Spleen (tissue), 11 donors: ENCODE measurements at regions not wholly inside any gene's neighbourhood (a gene's known extent, or its start where the extent isn't known, plus 50 kb on each side); places are given as distances from the start of the nearest gene placed in this dataset.
"Not testable (repeated sequence)": the region's sequence is repeated elsewhere in the genome, so short reads cannot be mapped to it uniquely, and the experiment has no call there.

Source experiments
- DNase-seq: peaks from one replicate; pipeline ENCODE4 v3.0.0-alpha.2; 2020
- H3K27ac ChIP-seq, 8 donors: fragments of 200-600 bp; sonication (generic) in 7 of 8; 1 replicate in 4 of 8; 2 replicates in 4 of 8; pipeline versions ENCODE4 v1.5.0 to v1.8.0; 2016 to 2021; ENCODE audit warnings: inconsistent platforms in 4 of 8, mild to moderate bottlenecking in 4 of 8, moderate library complexity in 1 of 8
- H3K27me3 ChIP-seq, 7 donors: fragments of 200-600 bp; sonication (generic) in 6 of 7; replicated peaks in 1 of 7; 1 replicate in 4 of 7; 2 replicates in 3 of 7; pipeline versions ENCODE4 v1.5.0 to v1.8.0; 2016 to 2021; ENCODE audit warnings: inconsistent platforms in 3 of 7, mild to moderate bottlenecking in 1 of 7
- H3K36me3 ChIP-seq, 6 donors: fragments of 200-600 bp; sonication (generic) in 5 of 6; 1 replicate in 4 of 6; 2 replicates in 2 of 6; pipeline versions ENCODE4 v1.5.0 to v1.8.0; 2016 to 2021; ENCODE audit warnings: inconsistent platforms in 2 of 6
- H3K4me1 ChIP-seq, 6 donors: fragments of 200-600 bp; sonication (generic) in 5 of 6; 1 replicate in 3 of 6; 2 replicates in 3 of 6; pipeline versions ENCODE4 v1.5.0 to v1.8.0; 2016 to 2021; ENCODE audit warnings: inconsistent platforms in 3 of 6
- H3K4me3 ChIP-seq, 8 donors: fragments of 200-600 bp; sonication (generic) in 7 of 8; 1 replicate in 4 of 8; 2 replicates in 4 of 8; pipeline versions ENCODE4 v1.5.0 to v1.8.0; 2016 to 2021; ENCODE audit warnings: inconsistent platforms in 4 of 8, mild to moderate bottlenecking in 4 of 8, moderate library complexity in 2 of 8
- H3K9me3 ChIP-seq, 8 donors: fragments of 200-600 bp; sonication (generic) in 7 of 8; 1 replicate in 4 of 8; 2 replicates in 4 of 8; pipeline versions ENCODE4 v1.5.0 to v1.8.0; 2016 to 2021; ENCODE audit warnings: inconsistent platforms in 4 of 8
- CTCF ChIP-seq, 11 experiments: fragments of 200-600 bp in 7 of 11; fragments of 450-650 bp in 4 of 11; sonication (generic) in 4 of 11; IDR thresholded peaks in 8 of 11; conservative IDR thresholded peaks in 3 of 11; 1 replicate in 7 of 11; 2 replicates in 4 of 11; pipeline versions ENCODE4 v1.4.0 to v1.8.0; 2016 to 2021; ENCODE audit warnings: antibody characterized with exemption in 11 of 11, inconsistent platforms in 4 of 11, mild to moderate bottlenecking in 1 of 11
- POLR2A ChIP-seq, 3 donors: fragments of 450-650 bp; IDR thresholded peaks; one replicate each; pipeline ENCODE4 v1.5.1; 2017; ENCODE audit warnings: antibody characterized with exemption in 3 of 3, mild to moderate bottlenecking in 1 of 3
- POLR2AphosphoS5 ChIP-seq, 3 donors: sonication (generic); formaldehyde crosslinking; IDR thresholded peaks; one replicate each; pipeline ENCODE4 v1.5.1; 2017; ENCODE audit warnings: antibody characterized with exemption in 3 of 3
- WGBS, 5 donors: extraction: QIAGEN DNeasy Blood & Tissue Kit in 3 of 5; methylation state at CpG; one replicate each; pipeline versions ENCODE4 v1.1.5 to v1.1.7; 2013 to 2018; 5-methylcytosine and 5-hydroxymethylcytosine counted together
- intact Hi-C: fragments of 100-400 bp; cut with DNase I; formaldehyde crosslinking; loops from one replicate; pipeline ENCODE4 v1.15.0; 2023; ENCODE audit warnings: low total_unique reads
- donor health status: healthy with polysubstance abuse.
- donor health status: DM: no; HTN: no; CAD: no; lungs with moderate emphysema.
- donor health status: DM: no; HTN: no; CAD: no.
- donor health status: Bipolar disorder and iron deficiency.
- donor health status: healthy.
- donor health status: DM: no; HTN: no; CAD: no.
- donor health status: DM: yes; HTN: yes; CAD: no.

GRCh38 chr2:183838295-183838694 lies 714.1 kb downstream of the NUP35 start:
- Histone ChIP-seq H3K4me3 (no peak overlapping the region), H3K27me3 (no peaks in the 10 kb centered on the region), H3K36me3 (no peaks in the 10 kb centered on the region), H3K27ac (no peak overlapping the region), H3K4me1 (no peaks in the 10 kb centered on the region), H3K9me3 (peaks cover 0 to 33% (median 0%) of the 10 kb centered on the region in 8 donors)
- intact Hi-C loops = no loop called here
- peak; percentile 64 for DNase-seq
- TF ChIP-seq POLR2AphosphoS5 (IDR thresholded peaks at IDR 0.05) (no peak), POLR2A (IDR thresholded peaks at IDR 0.05) (no peak), CTCF (IDR thresholded peaks at IDR 0.05 in 8 of 11, conservative IDR thresholded peaks at IDR 0.05 in 3 of 11) (no peak)
- WGBS, 5 donors = 58 to 88% (median 84%) methylated on average over 3 to 5 of the region's 5 CpGs

GRCh38 chr2:183840061-183840584 lies 715.9 kb downstream of the NUP35 start:
- H3K27me3 ChIP-seq = no peaks in the 10 kb centered on the region
- intact Hi-C loops = no loop called here
- no peak overlapping the region for H3K4me3 ChIP-seq
- H3K9me3 ChIP-seq = peaks cover 0 to 33% (median 0%) of the 10 kb centered on the region in 8 donors
- TF ChIP-seq POLR2A (IDR thresholded peaks at IDR 0.05) = no peak
- TF ChIP-seq CTCF (IDR thresholded peaks at IDR 0.05 in 8 of 11, conservative IDR thresholded peaks at IDR 0.05 in 3 of 11) = no peak
- no peak overlapping the region for H3K27ac ChIP-seq
- no peak for DNase-seq
- H3K36me3 ChIP-seq = no peaks in the 10 kb centered on the region
- no peaks in the 10 kb centered on the region for H3K4me1 ChIP-seq
- WGBS, 5 donors = 48 to 78% (median 63%) methylated on average over 4 of the region's 4 CpGs

- H3K4me3 ChIP-seq, intact Hi-C loops, H3K36me3 ChIP-seq, H3K4me1 ChIP-seq, DNase-seq, H3K27me3 ChIP-seq, H3K27ac ChIP-seq: not testable (repeated sequence)
- peaks cover 0 to 28% (median 11%) of the 10 kb centered on the region in 8 donors for H3K9me3 ChIP-seq
- 70 to 90% (median 77%) methylated on average over 9 to 11 of the region's 11 CpGs for WGBS, 5 donors
Observed at GRCh38 chr2:183849826-183850225, 725.6 kb downstream of the NUP35 start.

GRCh38 chr2:183859129-183859528 lies 734.9 kb downstream of the NUP35 start:
- H3K4me1 ChIP-seq = no peaks in the 10 kb centered on the region
- intact Hi-C loops = no loop called here
- peaks cover 0 to 22% (median 0%) of the 10 kb centered on the region in 8 donors for H3K9me3 ChIP-seq
- no peak for DNase-seq
- no peak overlapping the region for H3K27ac ChIP-seq
- WGBS, 5 donors = 72 to 83% (median 78%) methylated on average over 2 of the region's 2 CpGs
- H3K36me3 ChIP-seq = no peaks in the 10 kb centered on the region
- no peak for TF ChIP-seq POLR2A (IDR thresholded peaks at IDR 0.05)
- TF ChIP-seq CTCF (IDR thresholded peaks at IDR 0.05 in 8 of 11, conservative IDR thresholded peaks at IDR 0.05 in 3 of 11) = no peak
- TF ChIP-seq POLR2AphosphoS5 (IDR thresholded peaks at IDR 0.05) = no peak
- H3K27me3 ChIP-seq = no peaks in the 10 kb centered on the region
- H3K4me3 ChIP-seq = no peak overlapping the region

GRCh38 chr2:183866666-183867065 lies 731.7 kb upstream of the ZNF804A start:
- Histone ChIP-seq H3K27me3 (no peaks in the 10 kb centered on the region), H3K36me3 (no peaks in the 10 kb centered on the region), H3K4me3 (no peak overlapping the region), H3K27ac (no peak overlapping the region), H3K9me3 (peaks cover 0 to 6% (median 0%) of the 10 kb centered on the region in 8 donors), H3K4me1 (no peaks in the 10 kb centered on the region)
- TF ChIP-seq CTCF (IDR thresholded peaks at IDR 0.05 in 8 of 11, conservative IDR thresholded peaks at IDR 0.05 in 3 of 11) = no peak
- no peak for TF ChIP-seq POLR2A (IDR thresholded peaks at IDR 0.05)
- TF ChIP-seq POLR2AphosphoS5 (IDR thresholded peaks at IDR 0.05) = no peak
- intact Hi-C loops = no loop called here
- no peak for DNase-seq
- 76 to 87% (median 84%) methylated on average over 2 of the region's 2 CpGs for WGBS, 5 donors
